ENCODE measurements at regions not wholly inside any gene's neighbourhood (a gene's known extent, or its start where the extent isn't known, plus 50 kb on each side); places are given as distances from the start of the nearest gene placed in this dataset.
"Not testable (repeated sequence)": the region's sequence is repeated elsewhere in the genome, so short reads cannot be mapped to it uniquely, and the experiment has no call there.

GRCh38 chr21:36229181-36229580 is 72.6 kb downstream of the DOP1B start:
- ATAC-seq: no peak
- intact Hi-C loops (cut with DNase I, micrococcal nuclease): no loop called here
- Mint-ChIP-seq H3K4me3 (no peak overlapping the region), H3K27me3 (no peaks in the 10 kb centered on the region), H3K9me3 (ENCODE audit: low read depth) (no peaks in the 10 kb centered on the region), H3K36me3 (ENCODE audit: low read depth) (peaks cover 14% of the 10 kb centered on the region), H3K4me1 (peaks cover 11% of the 10 kb centered on the region), H3K27ac (no peak overlapping the region)
- DNase-seq: no peak
- POLR2A ChIA-PET: no interaction called here
- CTCF ChIA-PET: no interaction called here

GRCh38 chr21:36231444-36231843 is 74.8 kb downstream of the DOP1B start:
- H3K9me3 Mint-ChIP-seq (ENCODE audit: low read depth); DNase-seq; ATAC-seq; intact Hi-C loops (cut with DNase I, micrococcal nuclease); H3K4me3 Mint-ChIP-seq; POLR2A ChIA-PET; H3K27me3 Mint-ChIP-seq; H3K27ac Mint-ChIP-seq: not testable (repeated sequence)
- CTCF ChIA-PET: interaction anchor here (0.6 kb wide), 1 partner anchor 249 kb away, joined by 3 read pairs; no protein-coding TSS in a partner anchor
- H3K4me1 Mint-ChIP-seq: peaks cover 15% of the 10 kb centered on the region
- H3K36me3 Mint-ChIP-seq (ENCODE audit: low read depth): peaks cover 13% of the 10 kb centered on the region

- ChIA-PET POLR2A (no interaction called here), CTCF (no interaction called here)
- Mint-ChIP-seq H3K4me1 (peaks cover 15% of the 10 kb centered on the region), H3K27ac (no peak overlapping the region), H3K4me3 (no peak overlapping the region), H3K9me3 (ENCODE audit: low read depth) (no peaks in the 10 kb centered on the region), H3K36me3 (ENCODE audit: low read depth) (peaks cover 14% of the 10 kb centered on the region), H3K27me3 (no peaks in the 10 kb centered on the region)
- DNase-seq: no peak
- ATAC-seq: no peak
- intact Hi-C loops (cut with DNase I, micrococcal nuclease): no loop called here
Observed at GRCh38 chr21:36232641-36233040, 76.0 kb downstream of the DOP1B start.

GRCh38 chr21:36235058-36235582 is 78.5 kb downstream of the DOP1B start:
- no peak for ATAC-seq
- Mint-ChIP-seq H3K27ac (no peak overlapping the region), H3K4me1 (peaks cover 15% of the 10 kb centered on the region), H3K4me3 (no peak overlapping the region), H3K36me3 (ENCODE audit: low read depth) (peaks cover 14% of the 10 kb centered on the region), H3K27me3 (no peaks in the 10 kb centered on the region), H3K9me3 (ENCODE audit: low read depth) (no peaks in the 10 kb centered on the region)
- no peak for DNase-seq
- ChIA-PET CTCF (interaction anchor here (0.5 to 1.1 kb wide), 3 partner anchors 10 to 85 kb away, joined by 3 to 5 read pairs (median 3); partner anchors contain the start of gene MORC3), POLR2A (interaction anchor here (0.6 kb wide), 2 partner anchors 76 to 153 kb away, joined by 3 read pairs; no protein-coding TSS in a partner anchor)
- intact Hi-C loops (cut with DNase I, micrococcal nuclease): loop anchor here in 1 of 2 experiments (2.0 kb wide), 1 partner anchor 54 kb away; no protein-coding TSS in a partner anchor

GRCh38 chr21:36236052-36236730 is 79.6 kb downstream of the DOP1B start:
- no peaks in the 10 kb centered on the region for H3K9me3 Mint-ChIP-seq (ENCODE audit: low read depth)
- H3K27me3 Mint-ChIP-seq: no peaks in the 10 kb centered on the region
- no peak overlapping the region for H3K27ac Mint-ChIP-seq
- H3K36me3 Mint-ChIP-seq (ENCODE audit: low read depth): peaks cover 14% of the 10 kb centered on the region
- intact Hi-C loops (cut with DNase I, micrococcal nuclease): no loop called here
- H3K4me1 Mint-ChIP-seq: peaks cover 15% of the 10 kb centered on the region
- DNase-seq (no peak), ATAC-seq (no peak)
- ChIA-PET CTCF (no interaction called here), POLR2A (no interaction called here)
- H3K4me3 Mint-ChIP-seq: no peak overlapping the region

- ATAC-seq (no peak), DNase-seq (no peak)
- no peak overlapping the region for H3K27ac Mint-ChIP-seq
- no peaks in the 10 kb centered on the region for H3K9me3 Mint-ChIP-seq (ENCODE audit: low read depth)
- no peaks in the 10 kb centered on the region for H3K27me3 Mint-ChIP-seq
- CTCF ChIA-PET: no interaction called here
- H3K36me3 Mint-ChIP-seq (ENCODE audit: low read depth): peaks cover 13% of the 10 kb centered on the region
- intact Hi-C loops (cut with DNase I, micrococcal nuclease): no loop called here
- peaks cover 15% of the 10 kb centered on the region for H3K4me1 Mint-ChIP-seq
- H3K4me3 Mint-ChIP-seq: no peak overlapping the region
- POLR2A ChIA-PET: no interaction called here
Observed at GRCh38 chr21:36237441-36237840, 80.8 kb downstream of the DOP1B start.

GRCh38 chr21:36239585-36239984 is 80.4 kb upstream of the MORC3 start:
- no peak overlapping the region for H3K4me3 Mint-ChIP-seq
- ChIA-PET CTCF (no interaction called here), POLR2A (no interaction called here)
- ATAC-seq (no peak), DNase-seq (no peak)
- peaks cover 3% of the 10 kb centered on the region for H3K36me3 Mint-ChIP-seq (ENCODE audit: low read depth)
- peaks cover under 1% of the 10 kb centered on the region for H3K4me1 Mint-ChIP-seq
- H3K27ac Mint-ChIP-seq: no peak overlapping the region
- H3K27me3 Mint-ChIP-seq: no peaks in the 10 kb centered on the region
- no peaks in the 10 kb centered on the region for H3K9me3 Mint-ChIP-seq (ENCODE audit: low read depth)
- intact Hi-C loops (cut with DNase I, micrococcal nuclease): no loop called here

GRCh38 chr21:36241717-36242116 is 78.3 kb upstream of the MORC3 start:
- no peak overlapping the region for H3K4me3 Mint-ChIP-seq
- intact Hi-C loops (cut with DNase I, micrococcal nuclease): no loop called here
- ChIA-PET POLR2A (no interaction called here), CTCF (interaction anchor here (1.6 kb wide), 1 partner anchor 16 kb away, joined by 3 read pairs; no protein-coding TSS in a partner anchor)
- H3K36me3 Mint-ChIP-seq (ENCODE audit: low read depth): peaks cover 15% of the 10 kb centered on the region
- H3K9me3 Mint-ChIP-seq (ENCODE audit: low read depth): no peaks in the 10 kb centered on the region
- ATAC-seq: no peak
- H3K27me3 Mint-ChIP-seq: no peaks in the 10 kb centered on the region
- DNase-seq: no peak
- no peak overlapping the region for H3K27ac Mint-ChIP-seq
- H3K4me1 Mint-ChIP-seq: no peaks in the 10 kb centered on the region

GRCh38 chr21:36245115-36245514 is 74.9 kb upstream of the MORC3 start:
- H3K4me3 Mint-ChIP-seq: no peak overlapping the region
- DNase-seq (no peak), ATAC-seq (no peak)
- H3K27ac Mint-ChIP-seq: no peak overlapping the region
- peaks cover under 1% of the 10 kb centered on the region for H3K4me1 Mint-ChIP-seq
- intact Hi-C loops (cut with DNase I, micrococcal nuclease): no loop called here
- no peaks in the 10 kb centered on the region for H3K9me3 Mint-ChIP-seq (ENCODE audit: low read depth)
- H3K27me3 Mint-ChIP-seq: no peaks in the 10 kb centered on the region
- POLR2A ChIA-PET: no interaction called here
- CTCF ChIA-PET: interaction anchor here (0.6 to 1.2 kb wide), 6 partner anchors 11 to 222 kb away, joined by 3 to 5 read pairs (median 3); no protein-coding TSS in a partner anchor
- H3K36me3 Mint-ChIP-seq (ENCODE audit: low read depth): peaks cover 22% of the 10 kb centered on the region

- POLR2A ChIA-PET: no interaction called here
Observed at GRCh38 chr21:36245649-36246048, 74.3 kb upstream of the MORC3 start.

GRCh38 chr21:36246080-36246631 is 73.8 kb upstream of the MORC3 start:
- Mint-ChIP-seq H3K27me3 (no peaks in the 10 kb centered on the region), H3K4me3 (no peak overlapping the region), H3K27ac (no peak overlapping the region), H3K9me3 (ENCODE audit: low read depth) (no peaks in the 10 kb centered on the region), H3K4me1 (peaks cover 4% of the 10 kb centered on the region), H3K36me3 (ENCODE audit: low read depth) (peaks cover 32% of the 10 kb centered on the region)
- DNase-seq (no peak), ATAC-seq (no peak)
- ChIA-PET CTCF (interaction anchor here (0.7 to 1.2 kb wide), 6 partner anchors 10 to 46 kb away, joined by 3 to 5 read pairs (median 3); no protein-coding TSS in a partner anchor), POLR2A (no interaction called here)
- intact Hi-C loops (cut with DNase I, micrococcal nuclease): no loop called here

More at GRCh38 chr21:36245649-36246048, 74.3 kb upstream of the MORC3 start:
- CTCF ChIA-PET: interaction anchor here (0.6 to 1.2 kb wide), 8 partner anchors 11 to 221 kb away, joined by 3 to 5 read pairs (median 3); no protein-coding TSS in a partner anchor
- no peak overlapping the region for H3K4me3 Mint-ChIP-seq
- no peaks in the 10 kb centered on the region for H3K27me3 Mint-ChIP-seq
- DNase-seq (no peak), ATAC-seq (no peak)
- H3K9me3 Mint-ChIP-seq (ENCODE audit: low read depth): no peaks in the 10 kb centered on the region
- intact Hi-C loops (cut with DNase I, micrococcal nuclease): no loop called here
- peaks cover 27% of the 10 kb centered on the region for H3K36me3 Mint-ChIP-seq (ENCODE audit: low read depth)
- H3K27ac Mint-ChIP-seq: no peak overlapping the region
- H3K4me1 Mint-ChIP-seq: peaks cover 4% of the 10 kb centered on the region

All from activated CD4-positive, alpha-beta T cell treated with anti-CD3 and anti-CD28 coated beads for 36 hours (primary cell).